ENCODE measurements at regions not wholly inside any gene's neighbourhood (a gene's known extent, or its start where the extent isn't known, plus 50 kb on each side); places are given as distances from the start of the nearest gene placed in this dataset.

- no peak for TF ChIP-seq EP300 (IDR thresholded peaks at IDR 0.05; ENCODE audit: borderline replicate concordance)
- TF ChIP-seq MAX (IDR thresholded peaks at IDR 0.05) = no peak
- no peak for TF ChIP-seq YY1 (IDR thresholded peaks at IDR 0.05; ENCODE audit: low read depth)
- no peak for TF ChIP-seq TAF1 (IDR thresholded peaks at IDR 0.05; ENCODE audit: low read depth)
- no peak for TF ChIP-seq FOXM1 (IDR thresholded peaks at IDR 0.05; ENCODE audit: borderline replicate concordance, low read depth)
- TF ChIP-seq RAD21 (IDR thresholded peaks at IDR 0.05; ENCODE audit: low read depth) = no peak
- no peak for TF ChIP-seq ZBTB7A (IDR thresholded peaks at IDR 0.05; ENCODE audit: low read depth)
- no peak for TF ChIP-seq EGR1 (IDR thresholded peaks at IDR 0.05)
- no peak for TF ChIP-seq TEAD4 (IDR thresholded peaks at IDR 0.05)
- no peak for TF ChIP-seq REST (IDR thresholded peaks at IDR 0.05; ENCODE audit: low read depth)
- TF ChIP-seq CREB1 (IDR thresholded peaks at IDR 0.05; ENCODE audit: low read depth) = no peak
- no peak for TF ChIP-seq CEBPB (IDR thresholded peaks at IDR 0.05)
- no peak for TF ChIP-seq TCF12 (IDR thresholded peaks at IDR 0.05; ENCODE audit: low read depth)
- no peak for TF ChIP-seq USF1 (IDR thresholded peaks at IDR 0.05)
Measured at GRCh38 chrX:12058087-12058486, 80.2 kb upstream of the FRMPD4 start.

All from Ishikawa (cell line).